ENCODE measurements at regions not wholly inside any gene's neighbourhood (a gene's known extent, or its start where the extent isn't known, plus 50 kb on each side); places are given as distances from the start of the nearest gene placed in this dataset.

GRCh38 chr19:30754162-30754561 is 382.0 kb downstream of the ZNF536 start:
- H3K9me3 Mint-ChIP-seq (ENCODE audit: low read depth), result peaks cover 12% of the 10 kb centered on the region
- peaks cover 3% of the 10 kb centered on the region for H3K27me3 Mint-ChIP-seq
- no peak overlapping the region for H3K4me3 Mint-ChIP-seq
- H3K4me1 Mint-ChIP-seq (ENCODE audit: low read depth), result no peaks in the 10 kb centered on the region
- H3K27ac Mint-ChIP-seq, result no peak overlapping the region
- no peaks in the 10 kb centered on the region for H3K36me3 Mint-ChIP-seq

GRCh38 chr19:30752876-30753275 is 380.7 kb downstream of the ZNF536 start:
- Mint-ChIP-seq H3K9me3 (ENCODE audit: low read depth) (peaks cover 15% of the 10 kb centered on the region), H3K27me3 (peaks cover 3% of the 10 kb centered on the region), H3K4me1 (ENCODE audit: low read depth) (no peaks in the 10 kb centered on the region), H3K4me3 (no peak overlapping the region), H3K27ac (no peak overlapping the region), H3K36me3 (no peaks in the 10 kb centered on the region)

- Mint-ChIP-seq H3K27me3 (peaks cover 3% of the 10 kb centered on the region), H3K9me3 (ENCODE audit: low read depth) (peaks cover 15% of the 10 kb centered on the region), H3K36me3 (no peaks in the 10 kb centered on the region), H3K4me1 (ENCODE audit: low read depth) (no peaks in the 10 kb centered on the region), H3K27ac (no peak overlapping the region), H3K4me3 (no peak overlapping the region)
Observed at GRCh38 chr19:30752201-30752600, 380.0 kb downstream of the ZNF536 start.

GRCh38 chr19:30745476-30745985 is 373.3 kb downstream of the ZNF536 start:
- Mint-ChIP-seq H3K27ac (no peak overlapping the region), H3K27me3 (peaks cover 5% of the 10 kb centered on the region), H3K4me1 (ENCODE audit: low read depth) (no peaks in the 10 kb centered on the region), H3K36me3 (no peaks in the 10 kb centered on the region), H3K4me3 (no peak overlapping the region), H3K9me3 (ENCODE audit: low read depth) (peaks cover 14% of the 10 kb centered on the region)

GRCh38 chr19:30744741-30745475 is 372.7 kb downstream of the ZNF536 start:
- peaks cover 5% of the 10 kb centered on the region for H3K27me3 Mint-ChIP-seq
- no peak overlapping the region for H3K4me3 Mint-ChIP-seq
- H3K9me3 Mint-ChIP-seq (ENCODE audit: low read depth), result peaks cover 8% of the 10 kb centered on the region
- H3K4me1 Mint-ChIP-seq (ENCODE audit: low read depth), result no peaks in the 10 kb centered on the region
- H3K27ac Mint-ChIP-seq, result no peak overlapping the region
- H3K36me3 Mint-ChIP-seq, result no peaks in the 10 kb centered on the region

- Mint-ChIP-seq H3K9me3 (ENCODE audit: low read depth) (no peaks in the 10 kb centered on the region), H3K27me3 (peaks cover 5% of the 10 kb centered on the region), H3K4me3 (no peak overlapping the region), H3K36me3 (no peaks in the 10 kb centered on the region), H3K4me1 (ENCODE audit: low read depth) (no peaks in the 10 kb centered on the region), H3K27ac (no peak overlapping the region)
Observed at GRCh38 chr19:30743702-30744101, 371.5 kb downstream of the ZNF536 start.

GRCh38 chr19:30743011-30743410 is 370.8 kb downstream of the ZNF536 start:
- Mint-ChIP-seq H3K4me1 (ENCODE audit: low read depth) (no peaks in the 10 kb centered on the region), H3K9me3 (ENCODE audit: low read depth) (no peaks in the 10 kb centered on the region), H3K27ac (no peak overlapping the region), H3K36me3 (no peaks in the 10 kb centered on the region), H3K27me3 (peaks cover 5% of the 10 kb centered on the region), H3K4me3 (no peak overlapping the region)

GRCh38 chr19:30742406-30742938 is 370.3 kb downstream of the ZNF536 start:
- H3K4me3 Mint-ChIP-seq, result no peak overlapping the region
- H3K9me3 Mint-ChIP-seq (ENCODE audit: low read depth), result no peaks in the 10 kb centered on the region
- H3K27me3 Mint-ChIP-seq, result peaks cover 5% of the 10 kb centered on the region
- no peak overlapping the region for H3K27ac Mint-ChIP-seq
- H3K4me1 Mint-ChIP-seq (ENCODE audit: low read depth), result no peaks in the 10 kb centered on the region
- no peaks in the 10 kb centered on the region for H3K36me3 Mint-ChIP-seq

GRCh38 chr19:30741566-30741965 is 369.4 kb downstream of the ZNF536 start:
- no peak overlapping the region for H3K27ac Mint-ChIP-seq
- H3K9me3 Mint-ChIP-seq (ENCODE audit: low read depth), result no peaks in the 10 kb centered on the region
- no peak overlapping the region for H3K4me3 Mint-ChIP-seq
- H3K4me1 Mint-ChIP-seq (ENCODE audit: low read depth), result no peaks in the 10 kb centered on the region
- H3K27me3 Mint-ChIP-seq, result peaks cover 5% of the 10 kb centered on the region
- no peaks in the 10 kb centered on the region for H3K36me3 Mint-ChIP-seq

GRCh38 chr19:30739394-30739793 is 367.2 kb downstream of the ZNF536 start:
- peaks cover 5% of the 10 kb centered on the region for H3K27me3 Mint-ChIP-seq
- no peaks in the 10 kb centered on the region for H3K9me3 Mint-ChIP-seq (ENCODE audit: low read depth)
- H3K4me1 Mint-ChIP-seq (ENCODE audit: low read depth), result no peaks in the 10 kb centered on the region
- H3K27ac Mint-ChIP-seq, result no peak overlapping the region
- H3K4me3 Mint-ChIP-seq, result no peak overlapping the region
- no peaks in the 10 kb centered on the region for H3K36me3 Mint-ChIP-seq

GRCh38 chr19:30738047-30738446 is 365.9 kb downstream of the ZNF536 start:
- H3K27ac Mint-ChIP-seq, result no peak overlapping the region
- no peak overlapping the region for H3K4me3 Mint-ChIP-seq
- H3K36me3 Mint-ChIP-seq, result no peaks in the 10 kb centered on the region
- H3K9me3 Mint-ChIP-seq (ENCODE audit: low read depth), result no peaks in the 10 kb centered on the region
- no peaks in the 10 kb centered on the region for H3K4me1 Mint-ChIP-seq (ENCODE audit: low read depth)
- peaks cover 4% of the 10 kb centered on the region for H3K27me3 Mint-ChIP-seq

- no peak overlapping the region for H3K4me3 Mint-ChIP-seq
- no peaks in the 10 kb centered on the region for H3K9me3 Mint-ChIP-seq (ENCODE audit: low read depth)
- H3K36me3 Mint-ChIP-seq, result no peaks in the 10 kb centered on the region
- no peaks in the 10 kb centered on the region for H3K4me1 Mint-ChIP-seq (ENCODE audit: low read depth)
- no peak overlapping the region for H3K27ac Mint-ChIP-seq
- no peaks in the 10 kb centered on the region for H3K27me3 Mint-ChIP-seq
Observed at GRCh38 chr19:30734669-30735068, 362.5 kb downstream of the ZNF536 start.

GRCh38 chr19:30733826-30734550 is 361.8 kb downstream of the ZNF536 start:
- no peak overlapping the region for H3K4me3 Mint-ChIP-seq

GRCh38 chr19:30731591-30731990 is 359.4 kb downstream of the ZNF536 start:
- no peak overlapping the region for H3K4me3 Mint-ChIP-seq
- no peaks in the 10 kb centered on the region for H3K9me3 Mint-ChIP-seq (ENCODE audit: low read depth)
- H3K4me1 Mint-ChIP-seq (ENCODE audit: low read depth), result no peaks in the 10 kb centered on the region
- no peaks in the 10 kb centered on the region for H3K27me3 Mint-ChIP-seq
- no peaks in the 10 kb centered on the region for H3K36me3 Mint-ChIP-seq
- no peak overlapping the region for H3K27ac Mint-ChIP-seq

More at GRCh38 chr19:30733826-30734550, 361.8 kb downstream of the ZNF536 start:
- Mint-ChIP-seq H3K27ac (no peak overlapping the region), H3K4me1 (ENCODE audit: low read depth) (no peaks in the 10 kb centered on the region), H3K36me3 (no peaks in the 10 kb centered on the region), H3K27me3 (no peaks in the 10 kb centered on the region), H3K9me3 (ENCODE audit: low read depth) (no peaks in the 10 kb centered on the region)

- H3K4me3 Mint-ChIP-seq, result no peak overlapping the region
Observed at GRCh38 chr19:30729451-30729850, 357.3 kb downstream of the ZNF536 start.

More at GRCh38 chr19:30729451-30729850, 357.3 kb downstream of the ZNF536 start:
- no peaks in the 10 kb centered on the region for H3K9me3 Mint-ChIP-seq (ENCODE audit: low read depth)
- no peaks in the 10 kb centered on the region for H3K27me3 Mint-ChIP-seq
- H3K4me1 Mint-ChIP-seq (ENCODE audit: low read depth), result no peaks in the 10 kb centered on the region
- H3K36me3 Mint-ChIP-seq, result no peaks in the 10 kb centered on the region
- no peak overlapping the region for H3K27ac Mint-ChIP-seq

All from activated naive CD8-positive, alpha-beta T cell (primary cell).